ENCODE measurements at regions not wholly inside any gene's neighbourhood (a gene's known extent, or its start where the extent isn't known, plus 50 kb on each side); places are given as distances from the start of the nearest gene placed in this dataset.

DNA sequence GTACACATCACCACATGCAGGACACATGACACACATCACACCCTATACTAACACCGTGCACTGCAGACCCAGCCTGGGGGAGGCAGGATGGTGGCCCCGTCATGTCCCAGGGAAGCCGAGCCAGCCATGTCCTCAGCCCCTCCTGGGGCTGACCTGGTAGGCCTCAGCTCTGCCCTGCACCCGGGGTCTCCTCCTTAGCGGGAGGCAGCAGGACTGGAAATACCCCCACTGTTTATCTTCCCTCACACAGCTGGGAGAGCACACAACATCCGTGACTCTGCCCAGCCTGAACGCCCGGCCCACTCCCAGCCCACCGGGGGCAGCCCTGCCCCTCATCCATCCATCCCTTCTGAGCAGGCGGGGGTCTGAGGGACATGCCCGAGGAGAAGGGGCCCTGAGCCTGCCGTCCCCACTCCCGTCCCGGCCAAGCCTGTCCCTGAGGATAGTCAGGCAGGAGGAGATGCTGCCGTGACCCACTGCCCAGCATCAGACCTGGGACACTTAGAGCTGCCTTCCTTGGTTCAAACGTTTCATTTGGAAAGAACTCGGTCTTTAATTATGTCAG is 945.0 kb downstream of the BRD1 start:
- no peak for DNase-seq

DNA sequence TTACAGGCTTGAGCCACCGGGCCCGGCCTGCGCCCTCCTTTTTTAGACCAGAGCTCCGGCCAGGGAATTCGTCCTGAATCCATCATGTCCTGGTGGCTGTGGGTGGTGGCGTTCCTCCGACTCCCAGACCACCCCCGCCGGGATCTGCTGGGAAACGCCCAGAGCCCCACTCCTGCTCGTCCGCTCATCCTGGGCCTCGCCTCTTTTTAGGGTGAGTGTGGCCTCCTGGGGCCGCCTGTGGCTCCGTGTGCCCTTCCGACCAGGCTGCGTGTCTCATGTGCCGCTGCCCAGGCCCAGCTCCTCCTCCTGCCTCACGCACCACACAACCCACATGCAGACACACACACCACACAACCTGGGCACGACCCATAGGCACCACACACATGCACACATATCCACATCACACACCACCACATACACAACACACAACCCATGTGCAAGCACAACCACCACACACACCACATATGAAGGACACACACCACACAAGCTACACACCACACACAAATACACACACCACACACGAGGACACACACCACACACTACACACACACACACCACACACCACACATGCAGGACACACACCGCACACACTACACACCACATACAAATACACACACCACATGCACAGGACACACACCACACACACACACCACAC is 946.2 kb downstream of the BRD1 start:
- DNase-seq = no peak

- DNase-seq = no peak
Observed at GRCh38 chr22:48880749-48881148, 946.9 kb downstream of the BRD1 start.

DNA sequence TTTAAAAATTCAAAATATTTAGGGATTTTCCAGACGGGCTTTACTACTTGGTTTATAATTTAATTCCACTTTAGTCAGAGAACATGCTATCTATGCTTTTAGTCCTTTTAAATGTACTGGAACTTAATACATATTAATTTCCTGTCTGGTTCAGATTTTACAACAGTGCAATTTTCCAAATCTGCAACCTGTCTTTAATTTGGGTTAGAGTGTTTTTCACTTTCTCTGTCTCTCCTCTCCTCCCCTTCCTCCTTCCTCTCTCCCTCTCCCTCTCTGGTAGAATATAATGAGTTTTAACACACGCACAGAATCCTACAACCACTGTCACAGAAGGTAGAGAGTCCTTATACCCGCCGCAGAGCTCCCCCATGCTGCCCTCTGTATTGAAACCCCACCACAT is 950.7 kb downstream of the BRD1 start:
- no peak for DNase-seq

DNA sequence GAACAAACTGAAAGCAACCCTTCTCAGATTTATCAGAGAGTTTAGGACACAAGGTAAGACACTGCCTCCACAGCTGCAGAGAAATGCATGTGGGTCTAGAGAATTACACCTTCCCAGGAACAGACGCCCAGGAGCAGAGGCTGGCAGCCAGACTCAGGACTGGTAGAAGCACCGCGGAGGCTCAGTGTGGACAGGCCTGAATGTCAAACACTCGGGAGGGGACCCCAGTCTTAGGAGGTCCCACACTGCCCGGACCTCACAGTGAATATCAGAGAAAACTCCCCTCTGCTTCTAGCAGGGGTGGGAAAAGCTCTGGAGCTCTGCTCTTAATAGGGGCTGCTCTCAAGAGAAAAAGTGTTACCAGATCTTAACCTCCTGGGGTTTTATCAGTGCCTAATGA is 952.7 kb downstream of the BRD1 start:
- no peak for DNase-seq

DNA sequence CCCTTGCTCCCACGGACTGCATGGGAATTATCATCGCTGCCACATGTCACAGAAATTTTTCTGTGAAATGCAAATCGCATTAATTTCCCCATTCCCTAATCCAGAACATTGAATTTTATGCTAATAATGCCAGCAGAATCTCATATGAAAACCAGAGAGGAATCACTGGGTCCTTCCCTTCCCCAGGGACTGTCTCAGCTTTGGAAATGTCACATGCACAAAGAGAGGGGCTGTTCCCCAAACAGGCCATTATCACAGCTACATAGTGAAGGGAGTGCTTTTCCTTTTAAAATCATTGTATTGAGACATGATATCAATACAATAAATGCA is 954.5 kb downstream of the BRD1 start:
- no peak for DNase-seq

GRCh38 chr22:48872271-48873190 is 955.1 kb downstream of the BRD1 start:
- DNase-seq = no peak

DNA sequence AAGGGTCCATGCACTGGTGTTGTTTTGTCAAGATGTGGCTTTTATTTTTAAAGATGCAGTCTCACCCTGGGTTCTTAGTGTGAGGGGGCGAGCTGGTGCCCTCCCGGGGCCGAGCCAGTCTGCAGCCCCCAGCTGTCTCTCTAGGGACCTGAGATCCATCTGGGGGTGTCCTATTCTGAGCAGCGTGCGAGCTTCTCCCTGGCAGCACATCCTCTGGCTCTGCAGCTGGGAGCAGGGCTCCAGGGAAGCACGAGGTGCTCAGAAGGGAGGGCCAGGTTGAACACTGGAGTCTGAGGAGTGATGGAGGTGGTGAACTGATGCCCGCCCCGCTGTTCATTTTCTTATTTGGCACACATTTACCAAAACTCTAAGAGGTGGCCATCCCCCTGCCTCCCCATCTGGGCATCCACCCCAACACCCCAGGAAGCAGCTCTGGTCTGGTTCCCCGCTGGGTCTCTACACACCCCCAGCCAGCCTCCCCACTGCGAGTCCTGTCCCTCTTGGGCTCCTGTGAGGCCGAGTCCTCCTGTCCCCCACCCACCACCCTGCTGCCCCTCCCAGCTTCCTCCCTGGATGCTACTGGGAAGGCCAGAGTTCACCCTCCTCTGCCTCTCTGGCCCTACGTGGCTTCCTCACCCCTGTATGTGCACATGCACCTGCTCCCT is 956.4 kb downstream of the BRD1 start:
- no peak for DNase-seq

DNA sequence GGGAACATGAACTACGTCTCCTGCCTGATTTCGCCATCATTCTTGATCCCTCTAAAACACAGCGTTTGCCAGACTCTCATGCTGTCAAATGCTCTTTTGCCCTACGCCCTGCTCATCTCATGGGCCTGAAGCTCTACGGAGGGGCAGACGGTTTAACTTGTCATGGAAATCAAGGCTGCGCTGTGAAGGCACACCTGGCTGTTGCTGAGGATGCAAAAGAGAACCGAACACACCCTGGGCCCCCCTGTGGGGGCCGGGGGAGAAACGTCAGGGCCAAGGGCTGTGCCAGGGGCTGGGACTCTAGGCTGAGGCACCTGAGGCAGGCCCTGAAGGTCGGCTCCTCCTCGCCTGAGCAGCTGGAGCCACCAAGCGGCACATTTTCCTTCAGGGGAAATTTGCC is 957.2 kb downstream of the BRD1 start:
- no peak for DNase-seq

- DNase-seq = no peak
Observed at GRCh38 chr22:48869788-48870187, 957.9 kb downstream of the BRD1 start.

DNA sequence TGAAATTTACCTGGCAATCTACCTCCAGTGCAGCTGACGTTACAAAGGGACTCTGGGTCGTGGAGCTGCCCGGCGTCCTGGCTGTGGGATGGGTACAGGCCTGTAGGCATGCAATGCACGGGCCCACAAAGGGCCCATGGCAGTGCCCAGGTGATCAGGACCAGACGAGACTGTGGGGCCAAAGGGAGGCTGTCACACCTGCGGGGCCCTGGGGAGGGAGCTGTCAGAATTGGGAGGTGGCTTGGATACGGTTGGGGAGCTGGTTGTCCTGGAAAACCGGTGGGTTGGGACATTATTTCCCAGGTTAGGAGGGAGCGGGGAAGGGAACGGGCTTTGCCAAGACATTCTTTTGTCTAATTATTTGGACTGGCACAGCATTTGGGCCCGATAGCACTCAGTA is 958.5 kb downstream of the BRD1 start:
- no peak for DNase-seq

GRCh38 chr22:48868554-48868953 is 959.1 kb downstream of the BRD1 start:
- no peak for DNase-seq

GRCh38 chr22:48867891-48868290 is 959.8 kb downstream of the BRD1 start:
- no peak for DNase-seq

DNA sequence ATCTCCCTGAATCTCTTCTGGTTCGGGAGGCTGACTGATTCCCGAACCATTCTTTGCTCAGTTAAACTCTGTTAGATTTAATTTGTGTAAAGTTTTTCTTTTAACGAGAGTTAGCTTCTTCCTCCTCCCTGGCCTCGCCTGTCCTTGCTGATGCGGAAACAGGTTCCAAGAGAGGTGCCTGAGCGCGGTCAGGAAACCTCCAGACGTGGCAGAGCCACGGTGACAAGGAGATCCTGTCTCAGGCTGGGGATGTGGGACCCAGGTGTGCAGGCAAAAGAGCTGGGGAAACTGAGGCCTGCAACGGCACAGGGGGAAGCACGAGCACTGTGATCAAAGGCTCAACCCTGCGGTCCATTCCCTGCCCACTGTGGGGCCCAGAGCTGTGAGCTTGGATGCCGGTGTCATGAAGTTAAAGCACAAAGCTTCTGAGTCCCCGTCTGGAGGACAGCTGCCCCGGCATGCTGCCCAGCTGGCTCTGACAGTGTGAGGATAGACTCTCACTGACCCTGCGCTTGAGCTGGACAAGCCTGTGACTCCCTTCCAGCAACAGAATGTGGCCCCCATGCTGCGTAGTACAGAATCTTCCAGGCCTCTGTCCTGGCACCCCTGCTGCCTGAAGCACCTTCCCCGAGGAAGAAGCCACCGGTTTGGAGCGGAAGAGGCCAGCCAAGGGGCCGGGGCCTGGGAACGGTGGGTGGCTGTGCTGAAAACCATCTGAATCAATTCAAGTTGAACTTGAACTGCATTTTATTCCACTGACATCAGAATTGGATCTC is 960.6 kb downstream of the BRD1 start:
- no peak for DNase-seq

GRCh38 chr22:48864748-48865147 is 962.9 kb downstream of the BRD1 start:
- no peak for DNase-seq

DNA sequence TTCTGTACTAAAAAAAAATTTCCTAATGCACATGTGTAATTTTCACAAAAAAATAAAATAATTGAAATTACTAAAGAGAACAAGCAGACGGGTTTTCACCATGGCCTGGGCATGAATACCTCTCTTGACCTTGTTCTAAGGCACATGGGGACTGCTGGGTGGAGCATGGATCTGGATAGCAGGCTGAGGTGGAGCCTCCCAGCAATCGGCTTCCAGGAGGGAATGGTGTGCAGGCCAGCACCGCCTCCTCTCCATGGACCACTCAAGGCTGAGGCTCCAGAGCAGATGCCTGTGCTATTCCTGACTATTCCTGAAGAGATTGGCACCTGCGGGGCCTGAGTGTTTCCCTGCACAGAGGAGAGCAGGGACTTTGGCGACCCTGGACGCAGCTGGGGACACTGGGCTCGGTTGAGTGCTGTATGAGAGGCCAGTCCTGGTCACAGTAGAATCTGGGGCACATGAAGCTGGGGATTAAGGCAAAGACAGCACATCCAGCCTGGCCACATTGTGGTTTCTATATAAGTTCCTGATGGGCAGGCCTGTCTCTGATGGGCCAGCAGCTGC is 963.6 kb downstream of the BRD1 start:
- no peak for DNase-seq

GRCh38 chr22:48860557-48860956 is 967.1 kb downstream of the BRD1 start:
- DNase-seq = no peak

- DNase-seq = no peak
Observed at GRCh38 chr22:48858856-48859255, 968.8 kb downstream of the BRD1 start.

- no peak for DNase-seq
Observed at GRCh38 chr22:48858121-48858520, 969.6 kb downstream of the BRD1 start.

DNA sequence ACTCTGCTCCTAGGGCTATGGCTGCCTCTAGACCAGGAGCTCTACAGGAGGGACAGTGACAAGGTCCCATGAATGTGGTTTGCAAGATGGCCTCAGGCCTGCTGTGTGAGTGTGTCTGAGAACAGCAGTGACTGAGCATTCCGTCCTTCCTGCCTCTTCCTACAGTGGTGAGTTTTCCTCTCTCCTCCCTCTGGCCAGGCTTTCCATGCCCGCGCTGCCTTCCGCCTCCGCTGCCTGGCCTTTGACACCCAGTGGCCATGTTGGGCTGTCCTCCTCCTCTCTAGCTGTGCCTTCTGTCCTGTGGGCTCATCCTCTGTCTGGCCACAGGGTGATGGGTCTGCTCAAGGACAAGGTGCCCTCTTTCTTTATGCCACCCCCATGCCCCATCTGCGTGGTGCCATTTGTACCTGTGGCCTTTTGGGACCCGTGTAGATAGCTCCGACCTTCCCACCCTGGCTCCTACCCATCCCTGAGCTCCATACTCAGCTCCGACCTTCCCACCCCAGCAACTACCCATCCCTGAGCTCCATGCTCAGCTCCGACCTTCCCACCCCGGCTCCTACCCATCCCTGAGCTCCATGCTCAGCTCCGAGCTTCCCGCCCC is 970.4 kb downstream of the BRD1 start:
- DNase-seq = no peak

DNA sequence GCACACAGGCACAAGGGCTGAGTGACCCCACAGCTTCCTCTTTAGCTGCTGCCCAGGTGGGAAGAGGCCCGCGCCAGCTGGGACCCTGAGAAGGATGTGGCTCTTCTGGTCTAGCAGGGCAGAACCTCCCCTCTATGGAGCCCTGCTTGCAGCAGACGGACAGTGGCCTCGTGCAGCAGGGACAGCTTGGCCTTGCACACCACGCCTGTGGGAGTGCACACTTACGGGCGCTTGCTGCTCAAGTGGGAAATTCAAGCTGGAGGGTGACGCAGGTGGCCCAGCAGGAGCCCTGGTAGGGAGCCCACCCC is 971.4 kb downstream of the BRD1 start:
- no peak for DNase-seq

GRCh38 chr22:48855593-48856307 is 971.9 kb downstream of the BRD1 start:
- no peak for DNase-seq
